ENCODE measurements at regions not wholly inside any gene's neighbourhood (a gene's known extent, or its start where the extent isn't known, plus 50 kb on each side); places are given as distances from the start of the nearest gene placed in this dataset.

DNA sequence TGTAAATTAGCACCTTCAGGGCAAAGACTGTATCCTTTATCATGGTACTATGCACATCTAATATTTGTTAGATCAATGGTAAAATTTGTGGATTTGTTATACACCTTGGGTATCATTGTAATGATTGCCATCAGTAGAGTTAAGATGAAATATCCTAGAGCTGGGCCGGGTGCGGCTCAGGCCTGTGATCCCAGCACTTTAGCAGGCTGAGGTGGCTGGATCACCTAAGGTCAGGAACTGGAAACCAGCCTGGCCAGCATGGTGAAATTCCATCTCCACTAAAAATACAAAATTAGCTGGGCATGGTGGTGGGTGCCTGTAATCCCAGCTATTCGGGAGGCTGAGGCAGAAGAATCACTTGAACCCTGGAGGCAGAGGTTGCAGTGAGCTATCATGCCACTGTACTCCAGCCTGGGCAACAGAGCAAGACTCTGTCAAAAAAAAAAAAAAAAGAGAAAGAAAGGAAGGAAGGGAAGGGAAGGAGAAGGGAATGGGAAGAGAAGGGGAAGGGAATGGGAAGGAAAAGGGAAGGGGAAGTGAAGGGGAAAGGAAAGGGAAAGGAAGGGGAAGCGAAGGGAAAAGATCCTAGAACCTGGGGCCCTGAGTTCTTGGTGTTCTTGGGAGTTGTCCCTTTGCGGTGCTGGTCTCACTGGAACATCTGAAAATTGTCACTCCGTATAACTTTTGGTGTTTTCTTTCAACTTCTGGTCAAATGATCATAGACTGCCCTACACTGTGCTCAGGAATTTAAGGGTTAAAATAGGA, 71.1 kb upstream of the NEUROD1 start:
- H3K9me3 ChIP-seq (ENCODE audit: insufficient read depth, low read length), result no peaks in the 10 kb centered on the region
- no peaks in the 10 kb centered on the region for H3F3A ChIP-seq (ENCODE audit: insufficient read depth)
- no peaks in the 10 kb centered on the region for H3K36me3 ChIP-seq (ENCODE audit: low read length)

DNA sequence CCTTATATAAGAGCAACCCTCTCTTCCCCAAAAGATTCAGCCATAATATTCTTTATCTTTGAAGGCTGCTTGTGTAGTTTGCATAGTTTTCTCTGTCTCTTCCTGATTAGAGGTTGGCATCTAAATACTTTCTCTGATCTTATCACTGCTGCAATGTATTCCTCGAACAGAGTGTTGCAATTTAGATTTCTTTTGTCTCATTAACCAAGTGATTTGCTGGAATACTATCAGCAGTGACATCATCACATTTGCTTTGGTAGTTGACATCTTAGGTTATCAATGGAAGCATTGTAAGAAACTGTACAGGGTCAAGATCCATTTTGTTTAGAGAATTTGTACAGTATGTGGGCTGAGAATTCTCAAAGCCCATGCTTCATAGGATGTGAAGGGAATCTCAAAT, 72.0 kb upstream of the NEUROD1 start:
- Histone ChIP-seq H3K36me3 (ENCODE audit: low read length) (no peaks in the 10 kb centered on the region), H4K20me1 (ENCODE audit: low read depth, low read length) (no peaks in the 10 kb centered on the region), H3K79me2 (ENCODE audit: insufficient read depth, low read length) (no peaks in the 10 kb centered on the region), H3K4me2 (ENCODE audit: low read depth, low read length, poor library complexity, severe bottlenecking) (no peak overlapping the region), H2AFZ (ENCODE audit: low read depth, low read length, severe bottlenecking) (no peak overlapping the region), H3K9me3 (ENCODE audit: insufficient read depth, low read length) (no peaks in the 10 kb centered on the region), H3K9ac (ENCODE audit: low read length) (no peak overlapping the region), H3F3A (ENCODE audit: insufficient read depth) (no peaks in the 10 kb centered on the region), H3K9me2 (replicated peaks; ENCODE audit: insufficient read depth, low read length) (no peaks in the 10 kb centered on the region), H3K27me3 (ENCODE audit: low read length) (no peaks in the 10 kb centered on the region), H3K4me3 (ENCODE audit: insufficient read depth, low read length, poor library complexity, severe bottlenecking) (no peak overlapping the region), H3K27ac (ENCODE audit: low read depth, low read length) (no peak overlapping the region)
- TF ChIP-seq, protein P1, sequence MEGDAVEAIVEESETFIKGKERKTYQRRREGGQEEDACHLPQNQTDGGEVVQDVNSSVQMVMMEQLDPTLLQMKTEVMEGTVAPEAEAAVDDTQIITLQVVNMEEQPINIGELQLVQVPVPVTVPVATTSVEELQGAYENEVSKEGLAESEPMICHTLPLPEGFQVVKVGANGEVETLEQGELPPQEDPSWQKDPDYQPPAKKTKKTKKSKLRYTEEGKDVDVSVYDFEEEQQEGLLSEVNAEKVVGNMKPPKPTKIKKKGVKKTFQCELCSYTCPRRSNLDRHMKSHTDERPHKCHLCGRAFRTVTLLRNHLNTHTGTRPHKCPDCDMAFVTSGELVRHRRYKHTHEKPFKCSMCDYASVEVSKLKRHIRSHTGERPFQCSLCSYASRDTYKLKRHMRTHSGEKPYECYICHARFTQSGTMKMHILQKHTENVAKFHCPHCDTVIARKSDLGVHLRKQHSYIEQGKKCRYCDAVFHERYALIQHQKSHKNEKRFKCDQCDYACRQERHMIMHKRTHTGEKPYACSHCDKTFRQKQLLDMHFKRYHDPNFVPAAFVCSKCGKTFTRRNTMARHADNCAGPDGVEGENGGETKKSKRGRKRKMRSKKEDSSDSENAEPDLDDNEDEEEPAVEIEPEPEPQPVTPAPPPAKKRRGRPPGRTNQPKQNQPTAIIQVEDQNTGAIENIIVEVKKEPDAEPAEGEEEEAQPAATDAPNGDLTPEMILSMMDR (IDR thresholded peaks at IDR 0.05; ENCODE audit: insufficient read depth, low read length, poor library complexity, severe bottlenecking), result no peak
- no peak for TF ChIP-seq EZH2phosphoT487 (conservative IDR thresholded peaks at IDR 0.05; ENCODE audit: low read length)

More for the DNA sequence above, 71.1 kb upstream of the NEUROD1 start:
- no peaks in the 10 kb centered on the region for H3K27me3 ChIP-seq (ENCODE audit: low read length)
- no peak overlapping the region for H3K4me3 ChIP-seq (ENCODE audit: insufficient read depth, low read length, poor library complexity, severe bottlenecking)
- no peak overlapping the region for H3K27ac ChIP-seq (ENCODE audit: low read depth, low read length)
- H3K79me2 ChIP-seq (ENCODE audit: insufficient read depth, low read length), result no peaks in the 10 kb centered on the region
- no peaks in the 10 kb centered on the region for H3K9me2 ChIP-seq (replicated peaks; ENCODE audit: insufficient read depth, low read length)
- no peak for TF ChIP-seq EZH2phosphoT487 (conservative IDR thresholded peaks at IDR 0.05; ENCODE audit: low read length)
- TF ChIP-seq, protein P1 (IDR thresholded peaks at IDR 0.05; ENCODE audit: insufficient read depth, low read length, poor library complexity, severe bottlenecking), result no peak
- H2AFZ ChIP-seq (ENCODE audit: low read depth, low read length, severe bottlenecking), result no peak overlapping the region
- H4K20me1 ChIP-seq (ENCODE audit: low read depth, low read length), result no peaks in the 10 kb centered on the region
- H3K4me2 ChIP-seq (ENCODE audit: low read depth, low read length, poor library complexity, severe bottlenecking), result no peak overlapping the region
- no peak overlapping the region for H3K9ac ChIP-seq (ENCODE audit: low read length)

DNA sequence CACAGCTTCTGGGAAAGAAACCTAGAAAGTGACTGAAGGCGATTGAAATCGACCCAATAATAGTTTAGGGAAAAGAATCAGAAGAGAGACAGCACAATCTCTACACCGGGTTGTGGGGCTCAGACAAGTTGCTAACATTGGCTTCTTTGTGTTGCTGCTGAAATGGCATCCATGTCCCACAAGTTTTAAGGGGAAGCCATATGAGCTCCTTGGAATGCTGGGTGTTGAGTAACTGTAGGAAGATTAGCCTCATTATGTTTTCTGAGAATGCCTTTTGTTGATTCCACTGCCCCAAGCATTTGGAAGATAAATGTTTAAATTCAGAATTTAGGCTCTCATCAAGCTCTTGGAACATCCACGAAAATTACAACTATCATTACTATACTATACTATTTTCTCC, 73.4 kb upstream of the NEUROD1 start:
- H2AFZ ChIP-seq (ENCODE audit: low read depth, low read length, severe bottlenecking), result no peak overlapping the region
- TF ChIP-seq, protein P1 (IDR thresholded peaks at IDR 0.05; ENCODE audit: insufficient read depth, low read length, poor library complexity, severe bottlenecking), result no peak
- TF ChIP-seq EZH2phosphoT487 (conservative IDR thresholded peaks at IDR 0.05; ENCODE audit: low read length), result no peak
- no peaks in the 10 kb centered on the region for H3K27me3 ChIP-seq (ENCODE audit: low read length)
- H3F3A ChIP-seq (ENCODE audit: insufficient read depth), result no peaks in the 10 kb centered on the region
- H4K20me1 ChIP-seq (ENCODE audit: low read depth, low read length), result no peaks in the 10 kb centered on the region
- no peaks in the 10 kb centered on the region for H3K36me3 ChIP-seq (ENCODE audit: low read length)
- H3K9me2 ChIP-seq (replicated peaks; ENCODE audit: insufficient read depth, low read length), result no peaks in the 10 kb centered on the region
- H3K9ac ChIP-seq (ENCODE audit: low read length), result no peak overlapping the region
- H3K4me3 ChIP-seq (ENCODE audit: insufficient read depth, low read length, poor library complexity, severe bottlenecking), result no peak overlapping the region
- no peak overlapping the region for H3K4me2 ChIP-seq (ENCODE audit: low read depth, low read length, poor library complexity, severe bottlenecking)
- H3K9me3 ChIP-seq (ENCODE audit: insufficient read depth, low read length), result no peaks in the 10 kb centered on the region
- H3K79me2 ChIP-seq (ENCODE audit: insufficient read depth, low read length), result no peaks in the 10 kb centered on the region
- no peak overlapping the region for H3K27ac ChIP-seq (ENCODE audit: low read depth, low read length)

Measured in SU-DHL-6 (cell line).